ENCODE measurements at regions not wholly inside any gene's neighbourhood (a gene's known extent, or its start where the extent isn't known, plus 50 kb on each side); places are given as distances from the start of the nearest gene placed in this dataset.

DNA sequence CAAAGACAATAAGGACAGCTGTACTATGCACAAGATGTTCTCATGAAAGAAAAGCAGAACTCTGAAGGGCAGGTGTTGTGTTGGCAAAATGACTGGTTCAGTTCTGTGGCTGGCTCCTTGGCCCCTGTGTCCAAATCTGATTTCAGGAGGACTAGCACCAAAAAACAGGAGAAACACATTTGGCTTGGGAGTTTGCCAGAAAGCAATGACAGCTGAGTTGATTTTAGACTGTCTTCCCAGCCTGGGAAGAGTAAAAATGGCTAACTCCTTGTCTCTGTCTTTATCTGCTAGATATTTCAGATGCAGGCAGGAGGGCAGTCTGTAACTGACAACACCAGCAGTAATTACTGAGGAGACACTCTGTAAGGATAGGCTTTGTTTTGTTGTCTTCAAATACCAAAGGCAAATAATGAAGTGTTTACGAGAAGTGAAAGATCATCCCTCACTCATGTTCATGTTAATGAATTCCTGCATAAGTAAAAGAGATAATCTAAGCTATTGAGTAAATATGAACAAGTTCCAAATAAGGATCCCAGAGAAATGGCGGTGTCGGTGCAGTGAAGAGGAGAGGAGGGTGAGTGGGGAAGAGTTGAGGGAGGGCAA lies 989.0 kb downstream of the CDH11 start:
- TF ChIP-seq RAD21 (IDR thresholded peaks at IDR 0.05; ENCODE audit: low read depth) (no peak), EP300 (IDR thresholded peaks at IDR 0.05; ENCODE audit: borderline replicate concordance) (no peak), EGR1 (IDR thresholded peaks at IDR 0.05) (no peak), NFIC (IDR thresholded peaks at IDR 0.05) (no peak), FOXM1 (IDR thresholded peaks at IDR 0.05; ENCODE audit: borderline replicate concordance, low read depth) (no peak), TAF1 (IDR thresholded peaks at IDR 0.05; ENCODE audit: low read depth) (no peak), YY1 (IDR thresholded peaks at IDR 0.05; ENCODE audit: low read depth) (no peak), CREB1 (IDR thresholded peaks at IDR 0.05; ENCODE audit: low read depth) (no peak)
- TF ChIP-seq, protein P1, sequence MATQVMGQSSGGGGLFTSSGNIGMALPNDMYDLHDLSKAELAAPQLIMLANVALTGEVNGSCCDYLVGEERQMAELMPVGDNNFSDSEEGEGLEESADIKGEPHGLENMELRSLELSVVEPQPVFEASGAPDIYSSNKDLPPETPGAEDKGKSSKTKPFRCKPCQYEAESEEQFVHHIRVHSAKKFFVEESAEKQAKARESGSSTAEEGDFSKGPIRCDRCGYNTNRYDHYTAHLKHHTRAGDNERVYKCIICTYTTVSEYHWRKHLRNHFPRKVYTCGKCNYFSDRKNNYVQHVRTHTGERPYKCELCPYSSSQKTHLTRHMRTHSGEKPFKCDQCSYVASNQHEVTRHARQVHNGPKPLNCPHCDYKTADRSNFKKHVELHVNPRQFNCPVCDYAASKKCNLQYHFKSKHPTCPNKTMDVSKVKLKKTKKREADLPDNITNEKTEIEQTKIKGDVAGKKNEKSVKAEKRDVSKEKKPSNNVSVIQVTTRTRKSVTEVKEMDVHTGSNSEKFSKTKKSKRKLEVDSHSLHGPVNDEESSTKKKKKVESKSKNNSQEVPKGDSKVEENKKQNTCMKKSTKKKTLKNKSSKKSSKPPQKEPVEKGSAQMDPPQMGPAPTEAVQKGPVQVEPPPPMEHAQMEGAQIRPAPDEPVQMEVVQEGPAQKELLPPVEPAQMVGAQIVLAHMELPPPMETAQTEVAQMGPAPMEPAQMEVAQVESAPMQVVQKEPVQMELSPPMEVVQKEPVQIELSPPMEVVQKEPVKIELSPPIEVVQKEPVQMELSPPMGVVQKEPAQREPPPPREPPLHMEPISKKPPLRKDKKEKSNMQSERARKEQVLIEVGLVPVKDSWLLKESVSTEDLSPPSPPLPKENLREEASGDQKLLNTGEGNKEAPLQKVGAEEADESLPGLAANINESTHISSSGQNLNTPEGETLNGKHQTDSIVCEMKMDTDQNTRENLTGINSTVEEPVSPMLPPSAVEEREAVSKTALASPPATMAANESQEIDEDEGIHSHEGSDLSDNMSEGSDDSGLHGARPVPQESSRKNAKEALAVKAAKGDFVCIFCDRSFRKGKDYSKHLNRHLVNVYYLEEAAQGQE (IDR thresholded peaks at IDR 0.05; ENCODE audit: low read depth): no peak
- TF ChIP-seq, protein P2, sequence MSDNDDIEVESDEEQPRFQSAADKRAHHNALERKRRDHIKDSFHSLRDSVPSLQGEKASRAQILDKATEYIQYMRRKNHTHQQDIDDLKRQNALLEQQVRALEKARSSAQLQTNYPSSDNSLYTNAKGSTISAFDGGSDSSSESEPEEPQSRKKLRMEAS (IDR thresholded peaks at IDR 0.05): no peak
